GM20000 (cell line): ENCODE measurements at regions not wholly inside any gene's neighbourhood (a gene's known extent, or its start where the extent isn't known, plus 50 kb on each side); places are given as distances from the start of the nearest gene placed in this dataset.

Experiments used
- DNase-seq: peaks from one replicate; pipeline ENCODE4 v3.0.0; 2012; ENCODE audit warnings: low spot score
- CTCF ChIP-seq: IDR thresholded peaks from 2 replicates; pipeline ENCODE4 v1.5.1; 2012; ENCODE audit warnings: mild to moderate bottlenecking, control low read depth; ENCODE audit errors: extremely low read depth, missing control alignments

- no peak for DNase-seq
- TF ChIP-seq CTCF, result no peak
Observed at GRCh38 chr9:23541976-23542375, 284.1 kb downstream of the ELAVL2 start.

GRCh38 chr9:23542438-23542837 lies 283.6 kb downstream of the ELAVL2 start:
- DNase-seq, result no peak
- TF ChIP-seq CTCF, result no peak

GRCh38 chr9:23542927-23543326 lies 283.1 kb downstream of the ELAVL2 start:
- no peak for DNase-seq
- no peak for TF ChIP-seq CTCF

- no peak for TF ChIP-seq CTCF
- no peak for DNase-seq
Observed at GRCh38 chr9:23543419-23543818, 282.6 kb downstream of the ELAVL2 start.

- TF ChIP-seq CTCF, result no peak
Observed at GRCh38 chr9:23545728-23546127, 280.3 kb downstream of the ELAVL2 start.

GRCh38 chr9:23551311-23551721 lies 274.7 kb downstream of the ELAVL2 start:
- no peak for TF ChIP-seq CTCF
- no peak for DNase-seq

More at GRCh38 chr9:23545728-23546127, 280.3 kb downstream of the ELAVL2 start:
- no peak for DNase-seq

- no peak for DNase-seq
Observed at GRCh38 chr9:23551929-23552707, 273.9 kb downstream of the ELAVL2 start.

More at GRCh38 chr9:23551929-23552707, 273.9 kb downstream of the ELAVL2 start:
- TF ChIP-seq CTCF, result no peak
